ENCODE measurements at regions not wholly inside any gene's neighbourhood (a gene's known extent, or its start where the extent isn't known, plus 50 kb on each side); places are given as distances from the start of the nearest gene placed in this dataset.

GRCh38 chr4:113849771-113850170 lies 88.2 kb upstream of the CAMK2D start:
- DNase-seq: no peak

- DNase-seq: no peak
These were observed 86.2 kb upstream of the CAMK2D start for GRCh38 chr4:113847710-113848109.

GRCh38 chr4:113846433-113846832 lies 84.9 kb upstream of the CAMK2D start:
- DNase-seq: no peak

- DNase-seq: no peak
These were observed 83.6 kb upstream of the CAMK2D start for GRCh38 chr4:113845138-113845537.

GRCh38 chr4:113844369-113844768 lies 82.8 kb upstream of the CAMK2D start:
- no peak for DNase-seq

- DNase-seq: no peak
These were observed 79.3 kb upstream of the CAMK2D start for GRCh38 chr4:113840861-113841260.

- no peak for DNase-seq
These were observed 76.9 kb upstream of the CAMK2D start for GRCh38 chr4:113838460-113838859.

- no peak for DNase-seq
These were observed 75.9 kb upstream of the CAMK2D start for GRCh38 chr4:113837397-113837796.

- no peak for DNase-seq
These were observed 73.5 kb upstream of the CAMK2D start for GRCh38 chr4:113835005-113835404.

GRCh38 chr4:113834298-113834697 lies 72.8 kb upstream of the CAMK2D start:
- DNase-seq: no peak

GRCh38 chr4:113832803-113833202 lies 71.3 kb upstream of the CAMK2D start:
- DNase-seq: no peak

- DNase-seq: peak in 1 of 2 experiments; percentile 2
These were observed 69.9 kb upstream of the CAMK2D start for GRCh38 chr4:113831457-113831856.

GRCh38 chr4:113828702-113829101 lies 67.2 kb upstream of the CAMK2D start:
- DNase-seq: no peak

GRCh38 chr4:113827285-113827684 lies 65.7 kb upstream of the CAMK2D start:
- DNase-seq: no peak

- no peak for DNase-seq
These were observed 64.9 kb upstream of the CAMK2D start for GRCh38 chr4:113826421-113826820.

GRCh38 chr4:113825272-113825671 lies 63.7 kb upstream of the CAMK2D start:
- no peak for DNase-seq

GRCh38 chr4:113824396-113824795 lies 62.9 kb upstream of the CAMK2D start:
- DNase-seq: no peak

- no peak for DNase-seq
These were observed 61.7 kb upstream of the CAMK2D start for GRCh38 chr4:113823291-113823659.

- DNase-seq: no peak
These were observed 61.2 kb upstream of the CAMK2D start for GRCh38 chr4:113822555-113823290.

- no peak for DNase-seq
These were observed 60.3 kb upstream of the CAMK2D start for GRCh38 chr4:113821856-113822255.

- no peak for DNase-seq
These were observed 58.6 kb upstream of the CAMK2D start for GRCh38 chr4:113820108-113820507.

- no peak for DNase-seq
These were observed 54.3 kb upstream of the CAMK2D start for GRCh38 chr4:113815826-113816225.

- no peak for DNase-seq
These were observed 49.8 kb upstream of the CAMK2D start for GRCh38 chr4:113811359-113811758.

Measured in NCI-H524 (cell line).